ENCODE measurements at regions not wholly inside any gene's neighbourhood (a gene's known extent, or its start where the extent isn't known, plus 50 kb on each side); places are given as distances from the start of the nearest gene placed in this dataset.
"Not testable (repeated sequence)": the region's sequence is repeated elsewhere in the genome, so short reads cannot be mapped to it uniquely, and the experiment has no call there.

DNA sequence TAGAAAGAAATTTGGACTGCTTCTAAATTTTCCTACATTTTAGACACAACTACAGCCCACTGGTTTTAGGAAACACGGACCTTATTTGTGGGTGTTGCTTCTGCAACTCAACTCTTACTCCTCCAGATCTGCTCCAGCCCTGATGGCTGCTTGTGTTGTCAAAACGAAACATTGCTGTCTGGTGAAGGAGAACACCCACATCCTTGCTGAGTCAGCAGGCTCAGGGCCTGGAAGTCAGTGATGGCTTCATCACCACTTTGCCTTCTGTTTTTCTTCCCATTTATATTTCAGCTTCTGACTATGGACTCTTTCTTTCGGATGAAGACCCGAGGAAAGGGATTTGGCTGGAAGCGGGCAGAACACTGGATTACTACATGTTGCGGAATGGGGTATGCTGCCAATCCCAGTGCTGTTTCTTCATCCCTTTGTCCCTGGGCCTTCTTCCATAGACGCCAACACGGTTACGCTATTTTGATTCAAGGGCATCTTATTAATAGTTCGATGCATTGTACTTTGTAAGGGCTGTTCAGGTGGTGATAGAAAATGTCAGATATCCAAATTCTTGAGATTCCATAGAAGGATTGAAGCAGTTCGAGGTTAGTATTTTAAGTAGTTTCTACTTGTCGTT is 392.6 kb upstream of the TPM1 start:
- Mint-ChIP-seq H3K27ac (no peak overlapping the region), H3K9me3 (no peaks in the 10 kb centered on the region), H3K4me1 (no peaks in the 10 kb centered on the region), H3K36me3 (ENCODE audit: low read depth) (no peaks in the 10 kb centered on the region), H3K4me3 (no peak overlapping the region), H3K27me3 (peaks cover 2% of the 10 kb centered on the region)
- intact Hi-C loops (cut with micrococcal nuclease), result no loop called here
- POLR2A ChIA-PET, result no interaction called here
- DNase-seq, result no peak
- ATAC-seq (ENCODE audit: low read depth), result no peak
- TF ChIP-seq, protein P1, sequence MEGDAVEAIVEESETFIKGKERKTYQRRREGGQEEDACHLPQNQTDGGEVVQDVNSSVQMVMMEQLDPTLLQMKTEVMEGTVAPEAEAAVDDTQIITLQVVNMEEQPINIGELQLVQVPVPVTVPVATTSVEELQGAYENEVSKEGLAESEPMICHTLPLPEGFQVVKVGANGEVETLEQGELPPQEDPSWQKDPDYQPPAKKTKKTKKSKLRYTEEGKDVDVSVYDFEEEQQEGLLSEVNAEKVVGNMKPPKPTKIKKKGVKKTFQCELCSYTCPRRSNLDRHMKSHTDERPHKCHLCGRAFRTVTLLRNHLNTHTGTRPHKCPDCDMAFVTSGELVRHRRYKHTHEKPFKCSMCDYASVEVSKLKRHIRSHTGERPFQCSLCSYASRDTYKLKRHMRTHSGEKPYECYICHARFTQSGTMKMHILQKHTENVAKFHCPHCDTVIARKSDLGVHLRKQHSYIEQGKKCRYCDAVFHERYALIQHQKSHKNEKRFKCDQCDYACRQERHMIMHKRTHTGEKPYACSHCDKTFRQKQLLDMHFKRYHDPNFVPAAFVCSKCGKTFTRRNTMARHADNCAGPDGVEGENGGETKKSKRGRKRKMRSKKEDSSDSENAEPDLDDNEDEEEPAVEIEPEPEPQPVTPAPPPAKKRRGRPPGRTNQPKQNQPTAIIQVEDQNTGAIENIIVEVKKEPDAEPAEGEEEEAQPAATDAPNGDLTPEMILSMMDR (IDR thresholded peaks at IDR 0.05), result no peak
- CTCF ChIA-PET, result no interaction called here

DNA sequence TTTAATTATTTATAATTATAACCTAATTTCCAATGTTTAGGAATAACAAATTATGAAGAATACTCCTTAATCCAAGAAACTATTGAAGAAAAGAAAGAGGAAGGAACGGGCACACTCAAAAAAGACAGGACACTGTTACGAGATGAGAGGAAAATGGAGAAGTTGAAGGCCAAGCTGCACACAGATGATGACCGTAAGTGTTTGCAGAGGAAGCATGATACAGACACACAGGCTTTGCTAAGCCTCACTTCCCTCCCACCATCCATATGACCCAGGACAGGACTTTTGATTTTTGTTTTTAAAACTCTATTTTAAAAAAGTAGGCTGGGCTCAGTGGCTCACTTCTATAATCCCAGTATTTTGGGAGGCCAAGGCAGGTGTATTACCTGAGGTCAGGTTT is 389.4 kb upstream of the TPM1 start:
- intact Hi-C loops (cut with micrococcal nuclease), result no loop called here
- Mint-ChIP-seq H3K4me1 (no peaks in the 10 kb centered on the region), H3K9me3 (no peaks in the 10 kb centered on the region), H3K36me3 (ENCODE audit: low read depth) (no peaks in the 10 kb centered on the region), H3K27me3 (no peaks in the 10 kb centered on the region), H3K27ac (no peak overlapping the region), H3K4me3 (no peak overlapping the region)
- CTCF ChIA-PET, result no interaction called here
- TF ChIP-seq, protein P1 (IDR thresholded peaks at IDR 0.05), result no peak
- ATAC-seq (ENCODE audit: low read depth), result no peak
- POLR2A ChIA-PET, result no interaction called here
- DNase-seq, result no peak

DNA sequence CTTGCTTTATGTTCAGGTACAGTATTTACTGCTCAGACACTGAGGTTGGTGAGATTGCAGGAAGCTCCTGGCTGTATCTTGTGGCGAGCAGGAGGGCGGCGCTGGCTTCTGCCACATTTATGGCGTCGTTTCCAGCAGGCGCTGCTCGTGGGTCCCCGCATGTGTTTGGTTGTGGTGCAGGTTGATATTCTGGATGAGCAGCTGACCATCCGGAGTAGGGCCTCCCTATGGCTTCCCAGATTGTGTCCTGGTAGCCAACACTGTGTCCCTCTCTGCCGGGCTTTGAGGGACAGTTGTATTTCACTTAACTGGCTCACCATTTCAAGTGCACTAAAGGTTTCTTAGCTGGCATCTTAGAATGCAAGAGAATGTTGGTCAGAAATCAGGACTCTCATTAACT is 386.5 kb upstream of the TPM1 start:
- H3K9me3 Mint-ChIP-seq, result no peaks in the 10 kb centered on the region
- TF ChIP-seq, protein P1 (IDR thresholded peaks at IDR 0.05), result no peak
- H3K27ac Mint-ChIP-seq, result no peak overlapping the region
- intact Hi-C loops (cut with micrococcal nuclease), result no loop called here
- DNase-seq (no peak), ATAC-seq (ENCODE audit: low read depth) (no peak)
- no peak overlapping the region for H3K4me3 Mint-ChIP-seq
- peaks cover 2% of the 10 kb centered on the region for H3K27me3 Mint-ChIP-seq
- ChIA-PET CTCF (no interaction called here), POLR2A (no interaction called here)
- H3K4me1 Mint-ChIP-seq, result no peaks in the 10 kb centered on the region
- no peaks in the 10 kb centered on the region for H3K36me3 Mint-ChIP-seq (ENCODE audit: low read depth)

DNA sequence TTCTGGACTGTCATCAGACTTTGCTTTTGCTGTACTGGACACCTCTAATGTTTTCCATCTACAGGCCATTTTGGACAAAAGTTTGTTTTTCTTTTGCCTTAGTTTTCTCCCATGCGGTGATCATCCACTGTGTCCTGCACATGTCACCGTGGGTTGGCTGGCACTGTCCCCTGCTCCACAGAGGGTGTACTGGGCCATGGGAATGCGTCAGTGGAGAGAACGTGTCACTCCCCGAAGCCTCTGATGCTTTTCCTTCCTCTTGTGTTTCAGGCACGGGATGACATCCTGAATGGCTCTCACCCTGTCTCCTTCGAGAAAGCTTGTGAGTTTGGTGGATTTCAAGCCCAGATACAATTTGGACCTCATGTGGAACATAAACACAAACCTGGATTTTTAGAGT is 385.0 kb upstream of the TPM1 start:
- ATAC-seq (ENCODE audit: low read depth); H3K9me3 Mint-ChIP-seq; DNase-seq; H3K36me3 Mint-ChIP-seq (ENCODE audit: low read depth); H3K4me3 Mint-ChIP-seq; H3K27ac Mint-ChIP-seq; CTCF ChIA-PET; POLR2A ChIA-PET; intact Hi-C loops (cut with micrococcal nuclease); H3K4me1 Mint-ChIP-seq; H3K27me3 Mint-ChIP-seq: not testable (repeated sequence)

DNA sequence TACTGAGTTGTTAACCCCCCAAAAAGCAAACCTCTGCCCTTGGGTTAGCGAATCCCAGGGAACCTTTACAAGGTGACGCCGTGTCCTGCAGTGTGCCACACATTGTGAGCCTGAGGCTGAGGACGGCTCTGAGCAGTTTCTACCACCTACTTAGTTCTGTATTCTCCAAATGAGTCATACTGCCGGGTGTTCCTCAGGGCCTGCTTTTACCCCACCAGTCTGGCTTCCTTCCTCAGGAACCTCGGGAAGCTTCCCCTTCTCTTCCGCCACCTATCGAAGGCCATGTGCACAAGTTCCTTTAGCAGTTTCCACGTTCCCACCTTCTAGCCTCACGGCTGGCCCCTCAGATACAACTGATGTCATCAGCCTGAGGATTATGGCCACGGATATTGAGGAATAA is 384.0 kb upstream of the TPM1 start:
- no peak for ATAC-seq (ENCODE audit: low read depth)
- no peaks in the 10 kb centered on the region for H3K4me1 Mint-ChIP-seq
- DNase-seq, result no peak
- CTCF ChIA-PET, result no interaction called here
- no peaks in the 10 kb centered on the region for H3K9me3 Mint-ChIP-seq
- intact Hi-C loops (cut with micrococcal nuclease), result no loop called here
- POLR2A ChIA-PET, result no interaction called here
- H3K27ac Mint-ChIP-seq, result no peak overlapping the region
- H3K4me3 Mint-ChIP-seq, result no peak overlapping the region
- H3K27me3 Mint-ChIP-seq, result peaks cover 2% of the 10 kb centered on the region
- H3K36me3 Mint-ChIP-seq (ENCODE audit: low read depth), result no peaks in the 10 kb centered on the region
- TF ChIP-seq, protein P1 (IDR thresholded peaks at IDR 0.05), result no peak

DNA sequence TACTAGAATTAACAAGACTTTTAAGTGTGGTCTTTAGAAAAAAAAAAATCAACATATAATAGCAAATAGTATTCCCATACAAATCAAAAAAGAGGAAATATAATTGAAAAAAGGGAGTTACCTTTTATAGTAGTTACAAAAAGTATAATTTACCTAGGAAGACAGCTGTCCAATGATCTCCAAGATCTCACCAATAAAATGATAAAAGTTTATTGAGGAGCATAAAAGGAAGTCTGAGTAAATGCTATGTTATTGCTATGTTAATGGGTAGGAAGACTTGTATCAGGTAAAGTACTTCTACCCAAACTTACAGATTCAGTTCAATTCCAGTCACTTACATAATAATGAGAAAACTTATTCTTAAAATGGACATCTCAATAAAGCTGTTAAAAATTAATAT is 379.0 kb upstream of the TPM1 start:
- Mint-ChIP-seq H3K4me3 (no peak overlapping the region), H3K27me3 (peaks cover 2% of the 10 kb centered on the region), H3K36me3 (ENCODE audit: low read depth) (no peaks in the 10 kb centered on the region), H3K27ac (no peak overlapping the region), H3K4me1 (no peaks in the 10 kb centered on the region), H3K9me3 (no peaks in the 10 kb centered on the region)
- ChIA-PET CTCF (no interaction called here), POLR2A (no interaction called here)
- DNase-seq (no peak), ATAC-seq (ENCODE audit: low read depth) (no peak)
- TF ChIP-seq, protein P1 (IDR thresholded peaks at IDR 0.05), result no peak
- intact Hi-C loops (cut with micrococcal nuclease), result no loop called here
